Smooth muscle cell (in vitro differentiated cells): ENCODE measurements at regions not wholly inside any gene's neighbourhood (a gene's known extent, or its start where the extent isn't known, plus 50 kb on each side); places are given as distances from the start of the nearest gene placed in this dataset.

ENCODE experiments used
- DNase-seq: peaks from one replicate; lab custom pipeline; 2025; ENCODE audit not compliant: unreplicated experiment; lab: John Stamatoyannopoulos, UW
- H2AFZ ChIP-seq: fragments of 200-600 bp; sonication (generic); 2 replicates; pipeline ENCODE4 v1.6.0; 2016; ENCODE audit warnings: antibody characterized with exemption, low read depth, mild to moderate bottlenecking
- H3F3A ChIP-seq: fragments of 200-600 bp; sonication (generic); 2 replicates; pipeline ENCODE4 v1.6.0; 2017; ENCODE audit warnings: antibody characterized with exemption, low read depth
- H3K27ac ChIP-seq: fragments of 200-600 bp; sonication (generic); 2 replicates; pipeline ENCODE4 v1.5.1; 2016; ENCODE audit warnings: low read depth, mild to moderate bottlenecking
- H3K27me3 ChIP-seq: fragments of 200-600 bp; sonication (generic); 2 replicates; pipeline ENCODE4 v1.6.1; 2016; ENCODE audit warnings: low read depth, mild to moderate bottlenecking
- H3K36me3 ChIP-seq: fragments of 200-600 bp; sonication (generic); 2 replicates; pipeline ENCODE4 v1.5.1; 2016; ENCODE audit warnings: low read depth
- H3K4me1 ChIP-seq: fragments of 200-600 bp; sonication (generic); 2 replicates; pipeline ENCODE4 v1.5.1; 2016; ENCODE audit warnings: low read depth
- H3K4me2 ChIP-seq: fragments of 200-600 bp; sonication (generic); 2 replicates; pipeline ENCODE4 v1.6.0; 2016; ENCODE audit warnings: mild to moderate bottlenecking
- H3K4me3 ChIP-seq: fragments of 200-600 bp; sonication (generic); 2 replicates; pipeline ENCODE4 v1.5.1; 2016; ENCODE audit warnings: mild to moderate bottlenecking
- H3K79me2 ChIP-seq: fragments of 200-600 bp; sonication (generic); 2 replicates; pipeline ENCODE4 v1.6.0; 2016; ENCODE audit warnings: low read depth, mild to moderate bottlenecking
- H3K9ac ChIP-seq: fragments of 200-600 bp; sonication (generic); 2 replicates; pipeline ENCODE4 v1.6.0; 2016; ENCODE audit warnings: low read depth
- H3K9me3 ChIP-seq: fragments of 200-600 bp; sonication (generic); replicated peaks from 2 replicates; pipeline ENCODE4 v1.5.1; 2016; ENCODE audit warnings: low read depth
- H4K20me1 ChIP-seq: fragments of 200-600 bp; sonication (generic); 2 replicates; pipeline ENCODE4 v1.6.0; 2016; ENCODE audit warnings: low read depth
- CTCF ChIP-seq: fragments of 200-600 bp; sonication (generic); IDR thresholded peaks from 2 replicates; pipeline ENCODE4 v1.5.1; 2017; ENCODE audit warnings: borderline replicate concordance, mild to moderate bottlenecking, antibody characterized with exemption; ENCODE audit not compliant: insufficient read depth, poor library complexity, severe bottlenecking
- WGBS: methylation state at CpG from one replicate; pipeline ENCODE4 v1.1.7; 2016; ENCODE audit warnings: low lambda C conversion rate; 5-methylcytosine and 5-hydroxymethylcytosine counted together

GRCh38 chr6:21409231-21409630, 184.3 kb upstream of the SOX4 start:
- no peak overlapping the region for H2AFZ ChIP-seq
- no peak overlapping the region for H3K27ac ChIP-seq
- no peak for TF ChIP-seq CTCF
- no peaks in the 10 kb centered on the region for H3K27me3 ChIP-seq
- H3K36me3 ChIP-seq, result no peaks in the 10 kb centered on the region
- 87% methylated on average over 5 of the region's 5 CpGs for WGBS
- no peak for DNase-seq
- H3K4me3 ChIP-seq, result no peak overlapping the region
- H3K4me1 ChIP-seq, result no peaks in the 10 kb centered on the region
- no peaks in the 10 kb centered on the region for H3K79me2 ChIP-seq
- no peaks in the 10 kb centered on the region for H3F3A ChIP-seq
- no peaks in the 10 kb centered on the region for H3K9me3 ChIP-seq
- H4K20me1 ChIP-seq, result no peaks in the 10 kb centered on the region
- no peak overlapping the region for H3K9ac ChIP-seq
- no peak overlapping the region for H3K4me2 ChIP-seq

GRCh38 chr6:21413428-21413827, 180.1 kb upstream of the SOX4 start:
- TF ChIP-seq CTCF, result no peak
- Histone ChIP-seq H3K4me3 (no peak overlapping the region), H4K20me1 (no peaks in the 10 kb centered on the region), H3K36me3 (no peaks in the 10 kb centered on the region), H3K27ac (no peak overlapping the region), H3K4me2 (no peak overlapping the region), H3K4me1 (no peaks in the 10 kb centered on the region), H3K9me3 (no peaks in the 10 kb centered on the region), H2AFZ (no peak overlapping the region), H3K9ac (no peak overlapping the region), H3K27me3 (no peaks in the 10 kb centered on the region), H3F3A (no peaks in the 10 kb centered on the region), H3K79me2 (no peaks in the 10 kb centered on the region)
- no peak for DNase-seq
- 75% methylated on average over 1 of the region's 1 CpG for WGBS

GRCh38 chr6:21414065-21414464, 179.5 kb upstream of the SOX4 start:
- no peaks in the 10 kb centered on the region for H3K9me3 ChIP-seq
- no peak for TF ChIP-seq CTCF
- H3K36me3 ChIP-seq, result no peaks in the 10 kb centered on the region
- H3K27ac ChIP-seq, result no peak overlapping the region
- H3F3A ChIP-seq, result no peaks in the 10 kb centered on the region
- H3K4me2 ChIP-seq, result no peak overlapping the region
- H4K20me1 ChIP-seq, result no peaks in the 10 kb centered on the region
- no peak overlapping the region for H2AFZ ChIP-seq
- WGBS, result 87% methylated on average over 5 of the region's 5 CpGs
- H3K4me3 ChIP-seq, result no peak overlapping the region
- H3K9ac ChIP-seq, result no peak overlapping the region
- H3K27me3 ChIP-seq, result no peaks in the 10 kb centered on the region
- no peak for DNase-seq
- H3K4me1 ChIP-seq, result no peaks in the 10 kb centered on the region
- no peaks in the 10 kb centered on the region for H3K79me2 ChIP-seq

GRCh38 chr6:21420146-21420878, 173.2 kb upstream of the SOX4 start:
- Histone ChIP-seq H3K27ac (no peak overlapping the region), H3K79me2 (no peaks in the 10 kb centered on the region), H3K27me3 (no peaks in the 10 kb centered on the region), H2AFZ (no peak overlapping the region), H3K9ac (no peak overlapping the region), H3K36me3 (no peaks in the 10 kb centered on the region), H3K4me3 (no peak overlapping the region), H3K4me2 (no peak overlapping the region), H3K9me3 (no peaks in the 10 kb centered on the region), H3F3A (no peaks in the 10 kb centered on the region), H4K20me1 (no peaks in the 10 kb centered on the region), H3K4me1 (no peaks in the 10 kb centered on the region)
- 93% methylated on average over 3 of the region's 3 CpGs for WGBS
- no peak for DNase-seq
- TF ChIP-seq CTCF, result no peak
